ENCODE measurements at regions not wholly inside any gene's neighbourhood (a gene's known extent, or its start where the extent isn't known, plus 50 kb on each side); places are given as distances from the start of the nearest gene placed in this dataset.

DNA sequence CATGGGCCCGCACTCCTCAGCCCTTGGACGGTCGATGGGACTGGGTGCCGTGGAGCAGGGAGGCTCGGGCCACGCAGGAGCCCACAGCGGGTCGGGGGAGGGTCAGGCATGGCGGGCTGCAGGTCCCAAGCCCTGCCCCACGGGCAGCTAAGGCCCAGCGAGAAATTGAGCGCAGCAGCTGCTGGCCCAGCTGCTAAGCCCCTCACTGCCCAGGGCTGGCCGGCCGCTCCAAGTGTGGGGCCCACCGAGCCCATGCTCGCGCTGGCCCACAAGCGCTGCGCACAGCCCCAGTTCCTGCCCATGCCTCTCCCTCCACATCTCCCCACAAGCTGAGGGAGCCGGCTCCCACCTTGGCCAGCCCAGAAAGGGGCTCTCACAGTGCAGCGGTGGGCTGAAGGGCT, 259.4 kb downstream of the VGLL3 start:
- no peak for TF ChIP-seq CTCF (conservative IDR thresholded peaks at IDR 0.05 in 1 of 2, IDR thresholded peaks at IDR 0.05 in 1 of 2; ENCODE audit: low read depth in 1 of 2, low read length in 2 of 2)
- TF ChIP-seq EZH2 (IDR thresholded peaks at IDR 0.05; ENCODE audit: low read length, missing control alignments): no peak
